Activated CD8-positive, alpha-beta memory T cell treated with anti-CD3 and anti-CD28 coated beads for 48 hours (primary cell): ENCODE measurements at regions not wholly inside any gene's neighbourhood (a gene's known extent, or its start where the extent isn't known, plus 50 kb on each side); places are given as distances from the start of the nearest gene placed in this dataset.
A peak's percentile ranks its signal among the peaks of the same experiment; 100 is the strongest.
"Not testable (repeated sequence)": the region's sequence is repeated elsewhere in the genome, so short reads cannot be mapped to it uniquely, and the experiment has no call there.

ENCODE experiments used
- DNase-seq, 3 experiments: peaks; one replicate each; pipeline ENCODE4 v3.0.0-alpha.2; 2020; ENCODE audit warnings: low read depth in 2 of 3, low spot score in 2 of 3

DNA sequence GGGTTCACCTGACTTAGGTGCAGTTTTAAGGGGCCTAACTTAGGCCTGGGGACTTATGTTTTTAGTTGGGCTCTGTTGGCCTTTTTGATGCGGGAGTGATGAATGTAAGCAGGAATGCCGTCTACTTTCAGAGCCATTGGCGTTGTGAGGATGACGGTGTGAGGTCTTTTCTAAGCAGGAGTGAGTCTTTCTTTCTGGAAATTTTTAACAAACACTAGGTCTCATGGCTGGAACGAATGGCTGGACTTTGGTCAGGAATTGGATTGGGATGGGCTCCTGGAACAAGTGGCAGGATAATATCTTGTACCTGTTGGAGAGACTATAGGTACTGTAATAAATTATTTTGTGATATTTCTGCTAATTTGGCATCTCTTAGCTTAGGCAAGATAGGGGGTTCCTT lies 163.9 kb upstream of the CCZ1B start:
- not testable (repeated sequence) for DNase-seq

DNA sequence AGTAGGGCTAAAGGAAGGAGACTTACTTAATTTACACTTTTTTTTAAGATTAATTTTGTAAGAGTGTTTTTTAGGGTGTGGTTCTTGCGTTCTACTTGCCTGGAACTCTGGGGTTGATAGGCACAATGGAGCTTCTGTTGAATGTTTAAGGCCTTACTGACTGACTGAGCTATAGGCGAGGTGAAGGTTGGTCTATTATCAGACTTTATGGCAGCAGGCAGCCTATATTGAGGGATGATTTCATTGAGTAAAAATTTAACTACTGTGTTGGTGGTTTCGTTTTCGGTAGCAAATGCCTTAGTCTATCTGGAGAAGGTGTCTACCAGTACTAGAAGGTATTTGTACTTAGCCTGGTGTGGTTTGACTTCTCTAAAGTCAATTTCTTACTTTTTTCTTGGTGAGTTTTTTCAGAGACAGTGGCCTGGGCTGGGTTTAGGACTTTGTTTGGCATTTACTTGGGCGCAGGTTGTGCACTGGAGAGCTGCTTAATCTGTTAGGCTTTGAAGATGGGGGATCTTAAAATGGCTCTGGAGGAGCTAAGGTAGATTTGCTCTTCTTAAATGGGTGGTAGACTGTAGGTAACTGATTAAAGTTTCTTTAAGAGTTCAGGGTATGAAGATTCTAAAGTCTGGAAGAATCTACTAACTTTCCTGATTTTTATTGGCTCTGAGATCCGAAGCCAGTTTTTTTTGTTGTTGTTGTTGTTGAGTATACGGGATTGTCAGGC lies 164.5 kb upstream of the CCZ1B start:
- not testable (repeated sequence) for DNase-seq

GRCh38 chr7:6991169-6991611 lies 165.1 kb upstream of the CCZ1B start:
- DNase-seq, result peak in 1 of 3 experiments; percentile 0

DNA sequence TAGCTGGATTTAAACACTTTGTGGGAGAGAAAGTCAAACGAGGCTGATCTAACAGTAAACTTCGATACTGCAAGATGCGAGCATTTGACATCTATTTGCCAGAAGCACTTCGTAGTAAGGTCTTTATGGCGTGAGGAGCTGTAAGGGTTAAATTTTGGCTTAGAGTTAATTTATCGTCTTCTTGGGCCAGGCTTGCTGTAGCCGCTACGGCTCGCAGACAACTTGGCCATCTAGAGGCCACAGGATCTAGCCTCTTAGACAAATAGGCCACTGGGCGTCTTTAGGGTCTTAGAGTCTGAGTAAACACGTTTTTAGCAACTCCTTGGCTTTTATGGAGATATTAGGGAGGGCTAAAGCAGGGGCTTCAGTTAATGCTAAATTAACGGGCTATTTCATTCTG lies 165.6 kb upstream of the CCZ1B start:
- DNase-seq, result not testable (repeated sequence)

DNA sequence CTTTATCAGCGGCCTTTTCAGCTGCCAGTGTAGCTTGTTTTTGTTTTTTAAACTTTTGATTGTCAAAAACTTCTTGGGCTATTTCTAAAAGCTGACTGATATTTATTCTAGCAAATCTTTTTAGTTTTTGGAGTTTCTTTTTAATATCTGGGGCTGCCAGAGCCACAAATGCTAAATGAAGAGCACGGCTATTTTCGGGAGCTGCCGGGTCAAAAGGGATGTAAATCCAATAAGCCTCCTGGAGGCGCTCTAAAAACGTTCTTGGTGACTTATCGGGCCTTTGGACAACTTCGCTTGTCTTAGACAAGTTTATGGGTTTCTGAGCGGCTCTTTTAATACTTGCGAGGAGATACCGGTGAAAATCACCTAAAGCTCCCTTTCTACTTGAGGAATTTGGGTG lies 166.1 kb upstream of the CCZ1B start:
- not testable (repeated sequence) for DNase-seq

DNA sequence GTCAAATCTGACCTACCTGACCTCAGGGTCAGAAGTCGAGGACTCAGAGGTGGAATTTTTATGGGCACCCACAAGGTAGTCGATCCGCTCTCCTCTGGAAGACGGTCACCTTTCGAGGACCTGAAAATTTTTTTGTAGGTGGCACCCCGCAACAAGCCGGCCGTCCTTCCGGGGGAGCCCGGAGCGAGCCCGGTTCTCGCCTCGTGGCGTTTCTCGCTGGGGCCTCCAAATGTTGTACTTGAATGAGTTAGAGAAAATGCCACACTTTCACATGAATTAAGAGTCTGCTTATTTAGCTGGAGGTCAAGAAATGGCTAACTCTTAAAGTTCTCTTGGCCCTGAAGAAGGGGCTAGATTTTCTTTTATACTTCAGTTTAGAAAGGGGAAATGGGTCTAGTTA lies 169.0 kb upstream of the CCZ1B start:
- not testable (repeated sequence) for DNase-seq

DNA sequence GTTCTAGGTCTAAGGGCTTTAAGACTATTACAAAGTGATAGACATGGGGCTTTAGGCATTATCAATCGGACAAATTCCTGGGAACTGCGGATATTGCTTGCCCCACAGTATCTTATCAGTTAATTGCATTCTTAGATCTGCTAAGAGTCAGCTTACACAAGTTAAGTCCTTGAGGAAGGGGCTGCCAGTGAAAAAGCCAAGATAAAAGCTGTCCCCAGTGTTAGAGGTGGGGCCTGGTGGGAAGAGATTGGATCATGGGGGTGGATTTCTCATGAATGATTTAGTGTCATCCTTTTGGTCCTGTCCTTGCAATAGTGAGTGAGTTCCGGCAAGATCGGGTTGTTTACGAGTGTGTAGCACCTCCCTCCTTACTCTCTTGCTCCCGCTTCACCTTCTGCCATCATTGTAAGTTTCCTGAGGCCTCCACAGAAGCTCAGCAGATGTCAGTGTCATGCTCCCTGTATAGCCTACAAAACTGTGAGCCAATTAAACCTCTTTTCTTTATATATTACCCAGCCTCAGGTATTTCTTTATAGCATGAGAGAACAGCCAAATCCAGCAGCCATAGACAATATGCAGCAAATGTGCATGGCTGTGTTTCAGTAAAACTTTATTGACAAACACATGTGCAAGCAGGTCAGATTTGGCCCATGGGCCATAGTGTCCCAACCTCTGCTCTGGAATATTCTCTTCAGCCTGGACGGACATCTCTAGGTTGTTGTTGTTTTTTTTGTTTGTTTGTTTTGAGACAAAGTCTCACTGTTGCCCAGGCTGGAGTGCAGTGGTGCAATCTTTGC lies 169.6 kb upstream of the CCZ1B start:
- DNase-seq, result not testable (repeated sequence)

- DNase-seq, result not testable (repeated sequence)
Observed at GRCh38 chr7:6999067-6999666, 173.1 kb upstream of the CCZ1B start.

DNA sequence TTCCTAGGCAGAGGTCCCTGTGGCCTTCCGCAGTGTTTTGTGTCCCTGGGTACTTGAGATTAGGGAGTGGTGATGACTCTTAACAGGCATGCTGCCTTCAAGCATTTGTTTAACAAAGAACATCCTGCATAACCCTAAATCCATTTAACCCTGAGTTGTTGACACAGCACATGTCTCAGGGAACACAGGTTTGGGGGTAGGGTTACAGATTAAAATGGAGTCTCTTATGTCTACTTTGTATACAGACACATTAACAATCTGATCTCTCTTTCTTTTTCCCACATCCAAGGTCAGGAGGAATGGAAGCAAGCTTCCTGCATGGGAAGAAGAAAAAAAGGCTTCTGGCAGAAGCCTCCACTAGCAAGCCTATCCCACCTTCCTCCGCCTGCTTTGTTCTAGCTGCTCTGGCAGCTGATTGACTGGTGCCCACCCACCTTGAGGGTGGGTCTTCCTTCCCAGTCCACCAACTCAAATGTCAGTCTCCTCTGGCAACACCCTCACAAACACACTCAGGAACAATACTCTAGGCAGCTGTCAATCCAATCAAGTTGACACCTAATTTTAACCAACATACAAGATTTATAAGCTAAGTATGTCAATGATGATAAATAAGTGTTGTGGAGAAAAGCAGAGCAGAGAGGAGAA lies 176.5 kb upstream of the CCZ1B start:
- no peak for DNase-seq

DNA sequence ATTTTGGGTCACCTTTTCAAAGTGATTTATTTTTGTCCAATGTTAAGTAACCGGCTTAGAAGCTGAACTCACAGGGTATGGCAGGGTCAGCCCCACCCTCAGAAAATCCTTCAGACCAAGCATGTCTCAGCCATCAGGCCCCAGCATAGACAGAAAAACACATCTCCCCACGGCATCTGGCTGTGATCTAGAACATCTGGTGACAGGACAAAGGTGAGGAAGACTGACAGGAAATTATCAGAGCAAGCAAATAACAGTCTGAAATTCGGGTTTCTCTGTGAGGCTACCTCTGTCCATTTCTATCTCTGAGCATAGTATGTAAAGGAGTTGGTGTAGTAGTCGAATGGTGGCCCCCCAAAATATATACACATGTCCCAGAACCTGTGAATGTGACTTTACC lies 177.0 kb upstream of the C1GALT1 start:
- no peak for DNase-seq

DNA sequence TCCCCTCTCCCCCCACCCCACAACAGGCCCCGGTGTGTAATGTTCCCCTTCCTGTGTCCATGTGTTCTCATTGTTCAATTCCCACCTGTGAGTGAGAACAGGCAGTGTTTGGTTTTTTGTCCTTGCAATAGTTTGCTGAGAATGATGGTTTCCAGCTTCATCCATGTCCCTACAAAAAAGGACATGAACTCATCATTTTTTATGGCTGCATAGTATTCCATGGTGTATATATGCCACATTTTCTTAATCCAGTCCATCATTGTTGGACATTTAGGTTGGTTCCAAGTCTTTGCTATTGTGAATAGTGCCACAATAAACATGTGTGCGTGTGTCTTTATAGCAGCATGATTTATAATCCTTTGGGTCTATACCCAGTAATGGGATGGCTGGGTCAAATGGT lies 176.4 kb upstream of the C1GALT1 start:
- not testable (repeated sequence) for DNase-seq

- DNase-seq, result not testable (repeated sequence)
Observed at GRCh38 chr7:7011241-7011640, 171.1 kb upstream of the C1GALT1 start.

DNA sequence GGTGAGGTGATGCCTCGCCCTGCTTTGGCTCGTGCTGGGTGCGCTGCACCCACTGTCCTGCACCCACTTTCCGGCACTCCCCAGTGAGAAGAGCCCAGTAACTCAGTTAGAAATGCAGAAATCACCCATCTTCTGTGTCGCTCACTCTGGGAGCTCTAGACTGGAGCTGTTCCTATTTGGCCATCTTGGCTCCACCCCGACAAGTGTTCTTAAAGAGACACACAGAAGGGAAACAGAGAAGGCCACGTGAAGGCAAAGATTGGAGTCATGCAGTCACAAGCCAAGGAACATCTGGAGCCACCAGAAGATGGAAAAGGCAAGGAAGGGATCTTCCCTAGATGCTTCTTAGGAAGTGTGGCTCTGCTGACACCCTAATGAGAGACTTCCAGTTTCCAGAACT lies 170.6 kb upstream of the C1GALT1 start:
- not testable (repeated sequence) for DNase-seq

DNA sequence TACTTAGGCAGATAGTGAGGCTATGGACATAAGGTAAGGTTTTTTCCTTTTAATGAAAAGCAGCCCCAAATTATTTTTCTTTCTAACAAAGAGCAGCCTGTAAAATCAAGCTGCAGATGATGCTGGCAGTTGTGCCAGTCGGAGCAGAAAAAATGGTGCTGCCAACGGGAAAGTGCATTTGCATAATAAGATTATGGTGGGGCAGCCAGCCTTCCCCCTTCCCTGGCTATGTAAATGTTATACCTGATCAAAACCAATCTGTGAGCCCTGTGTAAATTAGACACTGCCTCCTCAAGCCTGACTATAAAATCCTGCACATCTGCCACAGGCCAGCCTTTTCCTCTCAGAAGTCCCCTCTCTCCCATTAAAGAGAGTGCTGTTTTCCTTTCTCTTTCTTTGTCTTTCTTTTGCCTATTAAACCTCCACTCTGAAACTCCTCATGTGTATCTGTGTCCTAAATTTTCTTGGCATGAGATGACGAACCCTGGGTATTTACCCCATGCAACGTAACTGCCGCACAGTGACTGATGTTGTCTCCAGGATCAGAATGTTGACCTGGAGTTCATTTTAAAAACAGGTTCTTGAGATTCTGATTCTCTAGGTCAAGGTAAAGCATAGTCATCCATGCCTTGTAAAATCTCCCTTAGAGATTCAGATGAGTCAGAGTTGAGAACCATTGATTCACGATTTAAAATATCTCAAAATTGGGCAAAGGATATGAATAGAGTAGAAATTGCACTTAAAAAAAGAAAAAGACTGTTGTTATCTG lies 167.3 kb upstream of the C1GALT1 start:
- DNase-seq, result no peak

GRCh38 chr7:7017707-7018280 lies 164.6 kb upstream of the C1GALT1 start:
- DNase-seq, result no peak

GRCh38 chr7:7018290-7018689 lies 164.1 kb upstream of the C1GALT1 start:
- no peak for DNase-seq

GRCh38 chr7:7032221-7032620 lies 150.1 kb upstream of the C1GALT1 start:
- no peak for DNase-seq

- no peak for DNase-seq
Observed at GRCh38 chr7:7035851-7036250, 146.5 kb upstream of the C1GALT1 start.

DNA sequence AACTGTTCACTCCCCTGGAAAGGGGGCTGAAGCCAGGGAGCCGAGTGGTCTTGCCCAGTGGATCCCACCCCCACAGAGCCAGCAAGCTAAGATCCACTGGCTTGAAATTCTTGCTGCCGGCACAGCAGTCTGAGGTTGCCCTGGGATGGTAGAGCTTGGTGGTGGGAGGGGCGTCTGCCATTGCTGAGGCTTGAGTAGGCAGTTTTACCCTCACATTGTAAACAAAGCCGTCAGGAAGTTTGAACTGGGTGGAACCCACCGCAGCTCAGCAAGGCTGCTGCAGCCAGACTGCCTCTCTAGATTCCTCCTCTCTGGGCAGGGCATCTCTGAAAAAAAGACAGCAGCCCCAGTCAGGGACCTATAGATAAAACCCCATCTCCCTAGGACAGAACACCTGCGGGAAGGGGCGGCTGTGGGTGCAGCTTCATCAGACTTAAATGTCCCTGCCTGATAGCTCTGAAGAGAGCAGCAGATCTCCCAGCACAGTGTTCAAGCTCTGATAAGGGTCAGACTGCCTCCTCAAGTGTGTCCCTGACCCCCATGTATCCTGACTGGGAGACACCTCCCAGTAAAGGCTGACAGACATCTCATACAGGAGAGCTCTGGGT lies 140.0 kb upstream of the C1GALT1 start:
- not testable (repeated sequence) for DNase-seq

DNA sequence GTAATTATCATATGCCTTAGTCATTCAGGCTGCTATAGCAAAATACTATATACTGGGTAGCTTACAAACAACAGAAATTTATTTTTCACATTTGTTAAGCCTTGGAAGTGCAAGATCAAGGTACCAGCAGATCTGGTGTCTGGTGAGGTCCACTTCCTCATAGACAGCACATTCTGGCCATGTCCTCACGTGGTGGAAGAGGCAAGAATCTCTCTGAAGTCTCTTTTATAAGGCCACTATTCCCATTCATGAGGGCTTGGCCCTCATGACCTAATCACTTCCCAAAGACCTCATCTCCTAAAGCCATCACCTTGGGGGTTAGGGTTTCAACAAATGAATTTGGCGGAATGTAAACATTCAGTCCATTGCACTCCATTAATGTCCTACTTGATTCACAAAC lies 137.5 kb upstream of the C1GALT1 start:
- DNase-seq, result no peak
